HG02642 (cell line): ENCODE measurements at regions not wholly inside any gene's neighbourhood (a gene's known extent, or its start where the extent isn't known, plus 50 kb on each side); places are given as distances from the start of the nearest gene placed in this dataset.
A peak's percentile ranks its signal among the peaks of the same experiment; 100 is the strongest.
"Not testable (repeated sequence)": the region's sequence is repeated elsewhere in the genome, so short reads cannot be mapped to it uniquely, and the experiment has no call there.

Experiments used
- ATAC-seq: cut with Tn5 transposase; IDR thresholded peaks from one replicate; pipeline ENCODE4 v1.9.1; 2021; ENCODE audit warnings: mild to moderate bottlenecking; ENCODE audit not compliant: unreplicated experiment, poor library complexity

GRCh38 chrX:95760356-95760755 is 924.3 kb upstream of the DIAPH2 start:
- ATAC-seq: no peak

GRCh38 chrX:95762716-95763115 is 921.9 kb upstream of the DIAPH2 start:
- no peak for ATAC-seq

GRCh38 chrX:95764972-95765451 is 919.6 kb upstream of the DIAPH2 start:
- peak; percentile 62 for ATAC-seq

- ATAC-seq: not testable (repeated sequence)
Observed at GRCh38 chrX:95771198-95771597, 913.4 kb upstream of the DIAPH2 start.

GRCh38 chrX:95791876-95792275 is 892.8 kb upstream of the DIAPH2 start:
- no peak for ATAC-seq

GRCh38 chrX:95797344-95797743 is 887.3 kb upstream of the DIAPH2 start:
- ATAC-seq: no peak

- no peak for ATAC-seq
Observed at GRCh38 chrX:95823796-95824195, 860.8 kb upstream of the DIAPH2 start.

- no peak for ATAC-seq
Observed at GRCh38 chrX:95835223-95835622, 849.4 kb upstream of the DIAPH2 start.

- no peak for ATAC-seq
Observed at GRCh38 chrX:95836517-95836916, 848.1 kb upstream of the DIAPH2 start.

GRCh38 chrX:95841863-95842262 is 842.8 kb upstream of the DIAPH2 start:
- ATAC-seq: no peak

- ATAC-seq: no peak
Observed at GRCh38 chrX:95860127-95860526, 824.5 kb upstream of the DIAPH2 start.

- no peak for ATAC-seq
Observed at GRCh38 chrX:95875661-95876060, 809.0 kb upstream of the DIAPH2 start.

GRCh38 chrX:95878874-95879273 is 805.8 kb upstream of the DIAPH2 start:
- ATAC-seq: no peak

GRCh38 chrX:95884186-95884585 is 800.5 kb upstream of the DIAPH2 start:
- ATAC-seq: no peak

- no peak for ATAC-seq
Observed at GRCh38 chrX:95885074-95885473, 799.6 kb upstream of the DIAPH2 start.

GRCh38 chrX:95889279-95889678 is 795.4 kb upstream of the DIAPH2 start:
- ATAC-seq: no peak

- ATAC-seq: no peak
Observed at GRCh38 chrX:95893636-95894035, 791.0 kb upstream of the DIAPH2 start.

GRCh38 chrX:95903490-95903889 is 781.2 kb upstream of the DIAPH2 start:
- ATAC-seq: no peak

- ATAC-seq: no peak
Observed at GRCh38 chrX:95903975-95904374, 780.7 kb upstream of the DIAPH2 start.

GRCh38 chrX:95907081-95907480 is 777.6 kb upstream of the DIAPH2 start:
- no peak for ATAC-seq

- ATAC-seq: no peak
Observed at GRCh38 chrX:95911062-95911461, 773.6 kb upstream of the DIAPH2 start.

- no peak for ATAC-seq
Observed at GRCh38 chrX:95919605-95920004, 765.0 kb upstream of the DIAPH2 start.

- no peak for ATAC-seq
Observed at GRCh38 chrX:95945528-95945927, 739.1 kb upstream of the DIAPH2 start.
